Endothelial cell of umbilical vein (primary cell): ENCODE measurements at regions not wholly inside any gene's neighbourhood (a gene's known extent, or its start where the extent isn't known, plus 50 kb on each side); places are given as distances from the start of the nearest gene placed in this dataset.

Experiments
- EZH2 ChIP-seq: IDR thresholded peaks from 2 replicates; pipeline ENCODE4 v1.6.1; 2012; ENCODE audit warnings: borderline replicate concordance, low read depth, mild to moderate bottlenecking, moderate library complexity, low read length, inconsistent platforms; ENCODE audit not compliant: severe bottlenecking
- FOS ChIP-seq: IDR thresholded peaks from 2 replicates; pipeline ENCODE4 v1.6.1; 2011; ENCODE audit warnings: mild to moderate bottlenecking, low read length, moderate library complexity, borderline replicate concordance; ENCODE audit not compliant: insufficient read depth
- GATA2 ChIP-seq: IDR thresholded peaks from 2 replicates; pipeline ENCODE4 v1.7.0; 2011; ENCODE audit warnings: low read depth, mild to moderate bottlenecking, moderate library complexity, mixed read lengths, low read length; ENCODE audit not compliant: insufficient read length, insufficient read depth
- JUN ChIP-seq: IDR thresholded peaks from 2 replicates; pipeline ENCODE4 v1.6.1; 2011; ENCODE audit warnings: borderline replicate concordance, low read depth; ENCODE audit not compliant: insufficient read length, insufficient read depth
- MYC ChIP-seq: IDR thresholded peaks from one replicate; pipeline ENCODE4 v1.6.1; 2011; ENCODE audit warnings: mild to moderate bottlenecking, low read depth, low read length
- POLR2A ChIP-seq: IDR thresholded peaks from 2 replicates; pipeline ENCODE4 v1.6.1; 2012; ENCODE audit warnings: low read depth, mild to moderate bottlenecking, control low read depth, low read length
- POLR2AphosphoS5 ChIP-seq: IDR thresholded peaks from 2 replicates; pipeline ENCODE4 v1.6.1; 2012; ENCODE audit warnings: low read depth, mild to moderate bottlenecking, control low read depth, low read length, moderate library complexity; ENCODE audit not compliant: insufficient read depth
- TF ChIP-seq, protein P1 (sequence below), 2 donors: IDR thresholded peaks; 1 replicate in 1 of 2; 2 replicates in 1 of 2; pipeline ENCODE4 v1.5.1; 2011; ENCODE audit warnings: low read length in 2 of 2, mild to moderate bottlenecking in 2 of 2, moderate library complexity in 2 of 2, control low read depth in 1 of 2, inconsistent platforms in 1 of 2, low read depth in 1 of 2; ENCODE audit not compliant: insufficient read depth in 1 of 2; ENCODE audit errors: extremely low read depth in 1 of 2
- TF ChIP-seq, protein P2 (sequence below): IDR thresholded peaks from 2 replicates; pipeline ENCODE4 v1.6.1; 2011; ENCODE audit not compliant: insufficient read depth, insufficient read length

DNA sequence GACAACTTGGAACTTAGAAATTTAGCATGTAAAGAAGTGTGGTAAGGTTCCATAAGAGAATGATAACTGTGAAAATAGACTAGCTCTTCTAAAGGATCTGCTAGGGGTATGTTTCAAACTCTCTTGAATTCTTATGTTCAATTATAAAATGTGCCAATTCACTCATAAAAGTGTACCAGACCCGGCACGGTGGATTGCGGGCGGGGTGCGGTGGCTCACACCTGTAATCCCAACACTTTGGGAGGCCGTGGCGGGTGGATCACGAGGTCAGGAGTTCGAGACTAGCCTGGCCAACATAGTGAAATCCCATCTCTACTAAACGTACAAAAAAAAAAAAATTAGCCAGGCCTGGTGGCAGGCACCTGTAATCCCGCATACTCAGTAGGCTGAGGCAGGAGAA, 105.4 kb upstream of the CAV2 start:
- TF ChIP-seq MYC (no peak), POLR2A (no peak), EZH2 (no peak), POLR2AphosphoS5 (no peak), FOS (no peak), JUN (no peak), GATA2 (no peak)
- TF ChIP-seq, protein P1, sequence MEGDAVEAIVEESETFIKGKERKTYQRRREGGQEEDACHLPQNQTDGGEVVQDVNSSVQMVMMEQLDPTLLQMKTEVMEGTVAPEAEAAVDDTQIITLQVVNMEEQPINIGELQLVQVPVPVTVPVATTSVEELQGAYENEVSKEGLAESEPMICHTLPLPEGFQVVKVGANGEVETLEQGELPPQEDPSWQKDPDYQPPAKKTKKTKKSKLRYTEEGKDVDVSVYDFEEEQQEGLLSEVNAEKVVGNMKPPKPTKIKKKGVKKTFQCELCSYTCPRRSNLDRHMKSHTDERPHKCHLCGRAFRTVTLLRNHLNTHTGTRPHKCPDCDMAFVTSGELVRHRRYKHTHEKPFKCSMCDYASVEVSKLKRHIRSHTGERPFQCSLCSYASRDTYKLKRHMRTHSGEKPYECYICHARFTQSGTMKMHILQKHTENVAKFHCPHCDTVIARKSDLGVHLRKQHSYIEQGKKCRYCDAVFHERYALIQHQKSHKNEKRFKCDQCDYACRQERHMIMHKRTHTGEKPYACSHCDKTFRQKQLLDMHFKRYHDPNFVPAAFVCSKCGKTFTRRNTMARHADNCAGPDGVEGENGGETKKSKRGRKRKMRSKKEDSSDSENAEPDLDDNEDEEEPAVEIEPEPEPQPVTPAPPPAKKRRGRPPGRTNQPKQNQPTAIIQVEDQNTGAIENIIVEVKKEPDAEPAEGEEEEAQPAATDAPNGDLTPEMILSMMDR (IDR thresholded peaks at IDR 0.05; ENCODE audit: extremely low read depth in 1 of 2, insufficient read depth in 1 of 2, low read depth in 1 of 2, low read length in 2 of 2): no peak
- TF ChIP-seq, protein P2, sequence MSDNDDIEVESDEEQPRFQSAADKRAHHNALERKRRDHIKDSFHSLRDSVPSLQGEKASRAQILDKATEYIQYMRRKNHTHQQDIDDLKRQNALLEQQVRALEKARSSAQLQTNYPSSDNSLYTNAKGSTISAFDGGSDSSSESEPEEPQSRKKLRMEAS: no peak
